Keratinocyte (primary cell): ENCODE measurements at regions not wholly inside any gene's neighbourhood (a gene's known extent, or its start where the extent isn't known, plus 50 kb on each side); places are given as distances from the start of the nearest gene placed in this dataset.

ENCODE experiments used
- DNase-seq: peaks from one replicate; pipeline ENCODE4 v3.0.0-alpha.2; 2011; ENCODE audit warnings: low read depth, missing footprints, low spot score
- FAIRE-seq: peaks from 2 replicates; lab custom pipeline; 2011; peaks lifted over from hg19 to GRCh38; lab: Jason Lieb, UNC
- H2AFZ ChIP-seq: 2 replicates; pipeline ENCODE4 v1.6.0; 2012; ENCODE audit warnings: low read length, control low read depth, inconsistent platforms; ENCODE audit not compliant: control insufficient read depth
- H3K27ac ChIP-seq: 2 replicates; pipeline ENCODE4 v1.5.1; 2011; ENCODE audit warnings: low read length; ENCODE audit not compliant: control insufficient read depth, insufficient read depth
- H3K27me3 ChIP-seq: 3 replicates; pipeline ENCODE4 v1.6.0; 2011; ENCODE audit warnings: low read length; ENCODE audit not compliant: control insufficient read depth, insufficient read depth; ENCODE audit errors: extremely low read depth
- H3K36me3 ChIP-seq, 2 experiments: 2 replicates in 1 of 2; 3 replicates in 1 of 2; pipeline ENCODE4 v1.5.1; 2011; ENCODE audit warnings: low read length in 2 of 2, mild to moderate bottlenecking in 1 of 2; ENCODE audit not compliant: control insufficient read depth in 2 of 2, insufficient read depth in 2 of 2; ENCODE audit errors: extremely low read depth in 1 of 2
- H3K4me1 ChIP-seq: 3 replicates; pipeline ENCODE4 v1.5.1; 2011; ENCODE audit warnings: low read length; ENCODE audit not compliant: control insufficient read depth, insufficient read depth; ENCODE audit errors: extremely low read depth
- H3K4me2 ChIP-seq: 3 replicates; pipeline ENCODE4 v1.6.0; 2011; ENCODE audit warnings: low read depth, low read length; ENCODE audit not compliant: control insufficient read depth, insufficient read depth; ENCODE audit errors: extremely low read depth
- H3K4me3 ChIP-seq, 3 experiments: fragments of 200-600 bp in 1 of 3; sonication (generic) in 1 of 3; 2 replicates in 2 of 3; 3 replicates in 1 of 3; pipeline ENCODE4 v1.5.1; 2011 to 2016; ENCODE audit warnings: low read length in 3 of 3, mild to moderate bottlenecking in 3 of 3, control low read depth in 2 of 3, inconsistent platforms in 1 of 3, low read depth in 1 of 3, mixed read lengths in 1 of 3, mixed run types in 1 of 3, moderate library complexity in 1 of 3; ENCODE audit not compliant: control insufficient read depth in 2 of 3, insufficient read depth in 2 of 3; ENCODE audit errors: extremely low read depth in 1 of 3
- H3K79me2 ChIP-seq: 2 replicates; pipeline ENCODE4 v1.6.0; 2012; ENCODE audit warnings: low read length; ENCODE audit not compliant: control insufficient read depth, insufficient read depth
- H3K9ac ChIP-seq: 3 replicates; pipeline ENCODE4 v1.6.0; 2011; ENCODE audit warnings: low read length; ENCODE audit not compliant: control insufficient read depth, insufficient read depth; ENCODE audit errors: extremely low read depth
- H3K9me1 ChIP-seq: 3 replicates; pipeline ENCODE4 v1.6.0; 2011; ENCODE audit warnings: low read length; ENCODE audit not compliant: control insufficient read depth, insufficient read depth; ENCODE audit errors: extremely low read depth
- H3K9me3 ChIP-seq: 2 replicates; pipeline ENCODE4 v1.5.1; 2012; ENCODE audit warnings: low read depth, low read length; ENCODE audit not compliant: control insufficient read depth
- H4K20me1 ChIP-seq: 3 replicates; pipeline ENCODE4 v1.6.0; 2011; ENCODE audit warnings: low read length; ENCODE audit not compliant: control insufficient read depth, insufficient read depth; ENCODE audit errors: extremely low read depth
- CTCF ChIP-seq, 3 experiments: IDR thresholded peaks in 1 of 3; conservative IDR thresholded peaks in 1 of 3; optimal IDR thresholded peaks in 1 of 3; 2 replicates in 2 of 3; 3 replicates in 1 of 3; pipeline versions ENCODE3 to v1.5.1; 2011; ENCODE audit warnings: low read length in 3 of 3, mild to moderate bottlenecking in 3 of 3, moderate library complexity in 2 of 3, control low read depth in 1 of 3, inconsistent platforms in 1 of 3; ENCODE audit not compliant: insufficient read depth in 2 of 3; ENCODE audit errors: extremely low read depth in 1 of 3
- EZH2 ChIP-seq: IDR thresholded peaks from one replicate; pipeline ENCODE4 v1.6.1; 2012; ENCODE audit warnings: inconsistent platforms, mild to moderate bottlenecking, low read length, moderate library complexity
- dilution Hi-C: fragments of 300-500 bp; cut with MboI; formaldehyde crosslinking; loops from one replicate; pipeline ENCODE4 v1.7.0; 2020; ENCODE audit warnings: low sequenced_read_pairs; ENCODE audit not compliant: extremely low pct_ligation_motif_present

GRCh38 chr2:8593243-8593642 lies 88.6 kb upstream of the ID2 start:
- Histone ChIP-seq H3K9me1 (no peaks in the 10 kb centered on the region), H3K9ac (no peak overlapping the region), H3K4me2 (no peak overlapping the region), H3K36me3 (no peaks in the 10 kb centered on the region), H3K79me2 (no peaks in the 10 kb centered on the region), H3K27me3 (no peaks in the 10 kb centered on the region), H3K4me1 (no peaks in the 10 kb centered on the region), H3K27ac (no peak overlapping the region), H4K20me1 (no peaks in the 10 kb centered on the region), H3K4me3 (no peak overlapping the region), H3K9me3 (no peaks in the 10 kb centered on the region), H2AFZ (no peak overlapping the region)
- FAIRE-seq (no peak), DNase-seq (no peak)
- TF ChIP-seq CTCF (optimal IDR thresholded peaks at IDR 0.05 in 1 of 3, IDR thresholded peaks at IDR 0.05 in 1 of 3, conservative IDR thresholded peaks at IDR 0.05 in 1 of 3; ENCODE audit: extremely low read depth in 1 of 3, insufficient read depth in 2 of 3, low read length in 3 of 3) (no peak), EZH2 (no peak)
- dilution Hi-C loops: no loop called here

- no peak overlapping the region for H2AFZ ChIP-seq
- no peaks in the 10 kb centered on the region for H3K9me3 ChIP-seq
- H3K36me3 ChIP-seq: no peaks in the 10 kb centered on the region
- no peak for FAIRE-seq
- no peaks in the 10 kb centered on the region for H3K79me2 ChIP-seq
- no peaks in the 10 kb centered on the region for H3K4me1 ChIP-seq
- H3K9me1 ChIP-seq: no peaks in the 10 kb centered on the region
- H4K20me1 ChIP-seq: no peaks in the 10 kb centered on the region
- H3K4me3 ChIP-seq: no peak overlapping the region
- no peak overlapping the region for H3K4me2 ChIP-seq
- H3K27ac ChIP-seq: no peak overlapping the region
- TF ChIP-seq CTCF (optimal IDR thresholded peaks at IDR 0.05 in 1 of 3, IDR thresholded peaks at IDR 0.05 in 1 of 3, conservative IDR thresholded peaks at IDR 0.05 in 1 of 3; ENCODE audit: extremely low read depth in 1 of 3, insufficient read depth in 2 of 3, low read length in 3 of 3) (no peak), EZH2 (no peak)
- dilution Hi-C loops: no loop called here
- H3K27me3 ChIP-seq: no peaks in the 10 kb centered on the region
- no peak overlapping the region for H3K9ac ChIP-seq
- DNase-seq: no peak
Measured at GRCh38 chr2:8594731-8595427, 87.0 kb upstream of the ID2 start.
